H1 (cell line): ENCODE measurements at regions not wholly inside any gene's neighbourhood (a gene's known extent, or its start where the extent isn't known, plus 50 kb on each side); places are given as distances from the start of the nearest gene placed in this dataset.

ENCODE experiments used
- CEBPB ChIP-seq: IDR thresholded peaks from 2 replicates; pipeline ENCODE4 v1.6.1; 2012; ENCODE audit warnings: low read depth, low read length
- CHD2 ChIP-seq: IDR thresholded peaks from 2 replicates; pipeline ENCODE4 v1.6.1; 2012; ENCODE audit warnings: low read length, improper control_type of control experiment
- HDAC2 ChIP-seq, 2 experiments: fragments of 300-600 bp in 1 of 2; sonication (generic) in 1 of 2; IDR thresholded peaks; 2 replicates each; pipeline ENCODE4 v1.6.1; 2011 to 2012; ENCODE audit warnings: low read depth in 2 of 2, low read length in 2 of 2, mild to moderate bottlenecking in 2 of 2, moderate library complexity in 2 of 2, borderline replicate concordance in 1 of 2, inconsistent platforms in 1 of 2
- SAP30 ChIP-seq: fragments of 300-600 bp; sonication (generic); IDR thresholded peaks from 2 replicates; pipeline ENCODE4 v1.7.1; 2012; ENCODE audit warnings: low read length, moderate library complexity, mild to moderate bottlenecking, inconsistent platforms; ENCODE audit not compliant: insufficient read depth, insufficient replicate concordance
- TAF1 ChIP-seq: IDR thresholded peaks from 2 replicates; pipeline ENCODE4 v1.6.1; 2011; ENCODE audit warnings: mild to moderate bottlenecking, low read depth, low read length
- YY1 ChIP-seq: IDR thresholded peaks from 2 replicates; pipeline ENCODE4 v1.6.1; 2011; ENCODE audit warnings: low read depth, mild to moderate bottlenecking, low read length
- ZNF274 ChIP-seq: IDR thresholded peaks from 2 replicates; pipeline ENCODE4 v1.7.0; 2012; ENCODE audit warnings: low read length, borderline replicate concordance; ENCODE audit errors: extremely low read depth

DNA sequence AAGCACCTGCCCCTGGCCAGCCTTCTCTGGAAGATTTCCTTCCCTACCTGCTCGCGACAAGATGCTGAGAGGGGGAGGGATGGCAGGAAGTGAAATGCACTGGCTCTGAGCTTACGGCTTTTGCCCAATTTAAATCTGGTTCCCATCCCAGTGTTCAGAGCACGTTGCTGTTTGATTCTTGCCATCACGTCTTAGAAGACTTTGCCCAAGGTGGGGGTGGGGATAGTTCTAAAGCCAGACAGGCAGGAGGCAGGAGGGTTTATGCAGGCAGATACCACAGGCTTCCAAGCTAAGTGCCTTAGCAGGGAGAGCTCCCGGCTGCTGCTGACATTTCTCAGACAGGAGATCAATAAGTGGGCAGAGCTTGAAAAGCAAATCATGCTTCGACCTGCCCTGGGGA, 393.9 kb downstream of the MID1IP1 start (continued):
- TF ChIP-seq ZNF274, result no peak
- no peak for TF ChIP-seq TAF1
- no peak for TF ChIP-seq CEBPB
- TF ChIP-seq CHD2, result no peak
- TF ChIP-seq YY1, result no peak
- no peak for TF ChIP-seq SAP30
- no peak for TF ChIP-seq HDAC2 (IDR thresholded peaks at IDR 0.05; ENCODE audit: borderline replicate concordance in 1 of 2, low read depth in 2 of 2, low read length in 2 of 2)
